GM21737 (cell line): ENCODE measurements at regions not wholly inside any gene's neighbourhood (a gene's known extent, or its start where the extent isn't known, plus 50 kb on each side); places are given as distances from the start of the nearest gene placed in this dataset.
"Not testable (repeated sequence)": the region's sequence is repeated elsewhere in the genome, so short reads cannot be mapped to it uniquely, and the experiment has no call there.

ENCODE experiments used
- ATAC-seq: cut with Tn5 transposase; IDR thresholded peaks from one replicate; pipeline ENCODE4 v1.9.1; 2021; ENCODE audit warnings: mild to moderate bottlenecking, moderate library complexity; ENCODE audit not compliant: unreplicated experiment

DNA sequence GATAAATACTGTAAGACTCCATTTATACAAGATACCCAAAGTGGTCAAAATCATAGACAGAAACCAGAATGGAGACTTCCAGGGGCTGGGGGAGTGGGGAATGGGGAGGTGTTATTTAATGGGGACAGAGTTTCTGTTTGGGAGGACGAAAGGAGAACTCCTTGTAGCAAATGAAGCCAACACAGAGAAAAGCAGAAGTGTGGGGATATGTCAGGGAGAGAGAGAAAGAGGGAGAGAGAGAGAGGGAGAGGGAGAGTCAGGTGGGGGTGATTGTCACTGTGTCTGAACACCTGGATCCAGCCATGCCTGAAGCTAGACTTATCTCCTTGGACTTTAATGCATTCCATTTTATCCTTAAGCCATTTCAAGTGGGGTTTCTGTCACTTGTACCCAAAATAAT is 234.7 kb downstream of the BCL11B start:
- ATAC-seq = not testable (repeated sequence)

DNA sequence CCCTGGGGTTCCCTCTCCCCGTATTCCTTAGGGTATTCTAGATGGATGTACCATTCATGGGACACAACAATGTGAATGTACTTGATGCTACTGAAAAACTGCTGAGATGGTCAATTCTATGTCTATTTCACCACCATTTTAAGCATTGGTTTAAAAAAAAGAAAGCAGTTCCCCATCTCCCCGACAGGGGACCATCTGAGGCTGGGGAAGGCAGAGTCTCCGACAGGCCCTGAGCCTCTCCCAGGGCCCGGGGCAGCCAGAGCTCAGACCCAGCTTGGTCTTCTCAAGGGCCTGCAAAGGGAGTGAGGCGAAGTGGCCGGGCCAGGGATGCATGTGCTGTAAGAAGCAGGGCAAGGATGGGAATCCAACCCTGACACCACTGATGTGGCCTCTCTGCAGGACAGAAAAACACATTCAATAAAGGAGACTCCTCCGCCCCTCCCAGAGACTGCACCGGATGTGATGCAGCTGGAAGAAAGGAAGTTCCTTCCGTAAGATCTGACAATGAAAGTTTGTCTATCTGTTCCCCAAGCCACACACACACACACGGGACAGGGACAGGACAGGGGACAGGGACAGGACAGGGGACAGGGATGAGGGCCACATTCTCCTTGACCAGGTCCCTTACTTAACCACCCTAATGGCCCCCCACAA is 234.1 kb downstream of the BCL11B start:
- ATAC-seq = no peak

DNA sequence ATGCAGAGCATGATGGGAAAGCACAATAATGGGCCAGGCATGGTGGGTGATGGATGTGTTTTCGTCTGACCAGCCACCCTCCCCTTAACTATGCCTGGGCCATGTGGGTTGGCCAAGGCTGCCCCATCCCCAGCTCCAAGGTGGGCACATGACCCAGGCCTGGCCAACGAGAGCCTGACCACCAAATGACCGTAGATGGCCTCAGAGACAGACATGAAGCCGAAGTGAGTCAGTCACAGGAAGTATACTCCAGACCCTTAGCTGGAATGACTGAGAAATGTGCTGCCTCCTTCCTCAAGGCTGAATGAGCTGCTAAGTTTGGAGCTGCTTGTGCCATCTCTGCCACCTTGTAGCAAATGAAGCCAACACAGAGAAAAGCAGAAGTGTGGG is 233.6 kb downstream of the BCL11B start:
- ATAC-seq = no peak

DNA sequence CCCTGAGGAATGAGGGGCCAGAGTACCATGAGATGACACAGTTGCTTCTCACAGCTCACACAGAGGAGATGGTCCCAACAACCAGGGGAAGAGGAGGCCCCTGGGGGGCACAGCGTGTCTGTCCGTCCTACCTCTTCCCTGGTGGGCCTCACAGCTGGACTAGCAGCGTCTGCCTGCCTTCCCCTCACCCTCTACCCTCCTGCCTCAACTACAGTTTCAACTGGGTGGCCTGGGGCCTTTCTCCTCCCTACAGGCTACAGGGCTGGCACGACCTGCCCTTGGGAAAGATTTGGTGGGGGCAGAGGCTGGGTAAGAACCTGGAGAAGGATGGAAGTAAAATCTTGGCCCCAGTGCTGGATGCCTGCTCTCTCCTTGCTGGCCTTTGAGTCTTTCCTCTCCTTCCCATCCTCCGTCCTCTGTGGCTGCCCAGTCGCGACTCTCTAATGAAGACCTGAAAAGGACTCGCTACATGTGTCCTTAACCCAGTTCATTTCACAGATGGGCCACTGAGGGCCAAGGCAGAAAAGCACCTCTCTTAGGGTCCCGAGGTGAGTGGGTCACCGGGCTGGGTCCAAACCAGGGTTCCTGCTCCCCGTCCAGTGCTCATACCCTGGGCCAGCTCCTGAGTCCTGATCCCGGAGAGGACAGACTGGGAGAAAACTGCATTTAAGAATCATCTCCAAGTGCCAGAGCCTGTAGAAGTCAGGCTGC is 232.5 kb downstream of the BCL11B start:
- ATAC-seq = no peak

DNA sequence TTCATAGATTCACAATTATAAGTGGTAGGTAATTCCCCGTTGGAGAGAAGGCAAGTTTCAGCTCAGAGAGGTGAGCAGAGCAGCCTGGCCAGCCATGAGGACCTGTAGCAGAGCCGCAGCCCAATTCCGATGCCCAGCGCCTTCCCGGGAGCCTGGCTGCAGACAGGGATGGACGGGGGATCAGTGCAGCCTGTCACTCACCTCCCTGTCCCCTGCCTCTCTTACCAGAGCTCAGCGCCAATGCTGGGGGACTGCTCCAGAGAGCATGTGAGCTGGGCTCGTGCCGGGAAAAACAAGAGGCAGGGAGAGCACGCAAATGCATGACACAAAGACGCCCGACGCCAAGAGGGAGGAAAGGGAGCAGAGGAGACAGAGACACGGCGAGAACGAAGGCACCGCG is 231.9 kb downstream of the BCL11B start:
- no peak for ATAC-seq

DNA sequence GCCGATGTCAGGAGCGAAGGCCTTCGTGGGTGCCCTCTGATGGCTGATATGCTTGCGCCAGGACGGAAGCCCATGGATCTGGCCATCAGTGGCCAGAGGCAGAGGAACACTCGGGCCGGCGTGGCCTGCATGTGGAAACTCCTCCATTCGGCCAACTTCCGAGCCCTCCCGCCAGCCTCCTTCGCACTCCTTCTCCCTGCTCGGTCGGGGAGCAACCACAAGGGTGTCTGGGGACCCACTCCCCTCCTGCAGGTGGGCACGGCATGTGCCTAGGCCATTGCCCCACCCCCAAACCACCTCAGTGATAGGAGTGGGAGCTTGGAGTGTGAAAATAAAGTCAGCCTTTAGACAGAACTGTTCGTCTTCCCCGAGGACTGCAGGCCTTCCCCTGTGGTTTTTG is 231.3 kb downstream of the BCL11B start:
- ATAC-seq = no peak

DNA sequence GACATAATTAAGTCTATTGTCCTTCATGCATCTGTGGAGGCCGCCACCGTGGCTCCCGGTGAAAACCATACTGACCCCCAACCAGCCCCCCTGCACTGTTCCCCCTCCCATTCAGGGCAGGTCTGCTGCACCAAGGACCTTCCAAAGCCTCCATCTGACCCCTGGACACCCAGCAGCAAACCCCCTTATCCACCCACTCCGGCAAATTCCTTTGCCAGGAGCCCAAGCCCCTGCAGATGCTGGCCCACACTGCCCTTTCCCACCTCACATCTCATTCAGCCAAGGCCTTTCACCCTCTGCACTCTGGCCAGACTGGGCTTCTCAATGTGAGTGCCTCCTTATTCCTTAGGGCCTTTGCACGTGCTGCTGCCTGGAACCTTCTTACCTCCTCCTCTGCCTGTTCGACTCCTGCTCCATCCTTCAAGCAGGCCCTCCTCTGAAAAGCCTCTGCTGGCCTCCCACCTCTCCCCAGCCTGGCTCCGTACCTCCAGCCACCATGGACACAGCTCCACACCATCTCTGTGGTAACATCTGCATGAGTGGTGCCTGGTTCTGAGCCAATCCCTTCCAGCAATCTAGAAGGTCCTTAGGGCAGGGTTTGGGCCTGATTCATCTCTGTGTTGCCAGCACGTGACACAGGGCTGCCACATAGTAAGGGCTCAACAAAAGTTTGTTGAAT is 230.7 kb downstream of the BCL11B start:
- ATAC-seq = no peak

DNA sequence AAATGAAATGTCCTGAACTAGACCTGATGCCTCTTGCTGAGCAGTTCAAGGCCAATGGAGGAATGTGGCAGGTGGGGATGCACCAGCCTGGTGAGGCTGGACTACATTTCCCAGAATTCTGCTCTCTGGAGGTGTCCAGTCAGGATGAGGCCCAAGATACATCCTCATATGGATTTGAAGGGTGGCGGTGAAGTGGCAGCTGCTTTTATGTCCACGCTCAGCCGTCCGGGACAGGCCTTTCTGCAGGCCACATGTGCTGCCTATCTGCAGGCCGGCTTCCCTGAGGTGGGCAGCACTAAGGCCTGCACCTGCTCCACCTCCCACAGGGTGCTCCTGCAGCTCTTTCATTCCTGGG is 230.2 kb downstream of the BCL11B start:
- no peak for ATAC-seq

DNA sequence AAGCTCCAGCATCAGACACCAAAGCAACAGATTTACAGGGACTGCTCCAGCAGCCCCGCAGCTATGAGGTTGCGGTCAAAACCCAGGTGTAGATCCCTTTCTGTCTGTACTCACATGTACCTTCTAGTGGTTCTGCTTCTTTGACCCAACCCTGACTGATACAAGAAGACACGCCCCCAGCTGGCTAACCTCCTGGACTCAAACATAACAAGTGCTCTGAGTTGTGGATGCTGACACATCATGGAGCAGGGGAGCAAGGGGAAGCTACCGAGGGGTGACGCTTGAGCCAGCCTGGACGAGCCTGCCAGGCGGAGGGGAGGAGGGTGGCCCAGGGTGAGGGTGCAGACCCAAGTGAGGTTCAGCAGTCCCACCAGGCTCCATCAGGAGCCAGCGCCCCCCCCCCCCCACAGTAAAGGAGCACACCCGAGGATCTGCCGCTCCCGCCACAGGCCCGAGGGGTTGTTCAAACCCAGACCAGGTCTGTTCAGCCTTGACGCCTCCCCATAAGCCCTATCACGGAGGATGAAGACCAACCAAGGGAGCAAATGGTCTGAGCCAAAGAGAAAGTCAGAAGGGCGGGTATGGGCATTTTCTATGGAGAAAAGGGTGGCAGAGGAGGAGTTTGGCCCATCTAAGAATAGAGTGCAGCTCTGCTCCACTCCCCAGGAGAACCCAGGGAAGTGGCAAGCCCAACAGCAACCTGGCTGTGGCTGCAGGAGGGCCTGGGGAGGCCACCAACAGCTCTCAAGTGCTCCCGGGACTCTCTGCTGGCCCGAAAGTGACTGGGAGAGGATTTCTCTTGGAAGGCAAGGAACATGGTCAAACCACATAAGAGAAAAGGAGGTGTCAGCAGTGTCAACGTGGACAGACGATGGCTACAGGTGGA is 229.4 kb downstream of the BCL11B start:
- no peak for ATAC-seq

DNA sequence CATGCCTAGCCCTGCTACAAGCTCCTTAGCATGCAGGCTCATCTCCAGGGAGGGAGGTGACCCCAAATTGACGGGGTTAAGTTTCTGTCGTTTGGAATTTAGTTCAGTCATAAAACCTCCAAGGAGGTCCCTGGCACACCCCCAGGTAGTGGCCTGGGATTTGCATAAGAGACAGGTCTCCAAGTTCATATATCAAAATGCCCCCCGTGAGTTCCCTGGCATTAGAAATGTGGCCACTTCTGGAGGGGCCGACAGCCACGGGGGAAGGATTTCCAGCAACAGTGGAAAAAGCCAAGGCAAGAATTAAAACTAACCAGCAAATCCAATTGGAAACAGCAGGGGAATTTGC is 228.8 kb downstream of the BCL11B start:
- ATAC-seq = no peak

DNA sequence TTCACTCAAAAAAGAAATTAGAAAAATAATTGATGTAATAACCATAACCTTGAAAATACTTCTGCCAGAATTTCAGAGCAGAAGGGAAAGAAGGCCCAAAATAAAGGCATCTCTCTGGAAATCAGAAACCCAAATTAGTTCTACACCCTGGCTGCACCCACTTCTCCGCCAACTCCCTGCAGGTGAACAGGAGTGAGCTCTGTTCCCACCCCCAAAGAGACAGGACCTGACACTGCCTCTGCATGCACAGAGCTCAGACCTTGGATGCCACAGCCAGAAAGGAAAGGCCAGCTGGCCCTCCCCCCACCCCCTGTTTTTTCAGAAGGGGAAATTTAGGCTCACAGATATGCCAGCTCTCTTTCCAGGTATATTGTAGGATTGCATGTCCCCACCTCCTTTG is 228.2 kb downstream of the BCL11B start:
- ATAC-seq = no peak

DNA sequence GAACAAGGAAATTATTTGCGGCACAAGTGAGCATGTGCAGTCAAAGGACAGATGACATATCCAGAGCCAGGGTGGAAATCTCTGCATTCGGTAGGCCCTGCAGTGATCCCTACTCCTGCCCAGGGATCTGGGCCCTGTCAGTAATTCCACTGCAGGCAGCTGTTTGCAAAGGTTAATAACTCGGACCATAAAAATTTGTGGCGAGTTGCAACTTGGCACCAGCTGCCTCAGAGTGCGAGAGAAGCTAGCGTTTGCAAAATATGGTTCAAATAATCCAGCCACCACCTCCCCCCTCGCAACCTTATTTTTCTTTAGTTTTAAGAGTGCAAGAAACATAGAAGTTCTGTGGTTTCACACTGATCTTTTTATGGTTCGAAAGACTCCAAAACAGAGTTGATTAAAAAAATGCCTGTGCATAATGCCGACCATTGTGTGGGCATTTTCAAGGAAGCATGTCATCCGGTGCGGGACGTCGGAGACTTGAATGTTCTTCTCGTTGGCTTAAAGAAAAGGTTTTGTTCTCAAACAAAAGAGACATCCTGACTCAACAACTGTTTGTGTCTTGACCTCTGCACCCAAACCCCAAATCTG is 224.5 kb downstream of the BCL11B start:
- no peak for ATAC-seq

DNA sequence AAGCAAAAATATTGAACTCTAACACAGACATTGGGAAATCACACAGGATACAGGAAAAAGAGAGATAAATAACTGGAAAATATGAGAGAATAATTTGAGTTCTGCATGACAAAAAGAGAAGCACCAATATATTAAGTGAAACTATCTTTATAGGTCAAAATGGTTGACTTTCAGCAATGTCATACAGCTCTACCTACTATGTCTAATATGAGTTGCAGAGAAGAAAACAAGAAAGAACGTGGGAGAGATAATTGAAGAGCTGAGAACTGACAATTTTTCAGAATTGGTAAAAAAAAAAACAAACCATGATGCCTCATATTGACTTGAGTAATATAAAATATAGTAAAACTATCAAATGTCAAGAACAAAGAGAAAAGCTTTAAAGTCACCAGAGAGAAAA is 221.7 kb downstream of the BCL11B start:
- no peak for ATAC-seq

DNA sequence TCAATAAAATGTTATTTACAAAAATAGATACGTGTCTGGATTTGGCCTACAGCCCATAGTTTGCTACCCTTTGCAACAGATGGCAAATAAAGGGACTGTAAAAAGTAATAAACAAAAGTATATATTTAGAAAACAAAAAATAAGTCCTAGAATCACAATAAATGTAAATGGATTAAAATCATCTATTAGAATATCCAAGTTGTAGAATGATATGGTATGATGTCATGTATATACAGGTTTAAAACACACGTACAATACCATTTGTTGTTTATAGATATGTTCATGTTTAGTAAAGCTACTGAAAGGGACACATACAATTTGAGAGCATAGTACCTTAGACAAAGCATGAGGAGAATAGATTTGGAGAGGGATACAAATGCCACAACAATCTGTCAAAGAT is 219.5 kb downstream of the BCL11B start:
- no peak for ATAC-seq

DNA sequence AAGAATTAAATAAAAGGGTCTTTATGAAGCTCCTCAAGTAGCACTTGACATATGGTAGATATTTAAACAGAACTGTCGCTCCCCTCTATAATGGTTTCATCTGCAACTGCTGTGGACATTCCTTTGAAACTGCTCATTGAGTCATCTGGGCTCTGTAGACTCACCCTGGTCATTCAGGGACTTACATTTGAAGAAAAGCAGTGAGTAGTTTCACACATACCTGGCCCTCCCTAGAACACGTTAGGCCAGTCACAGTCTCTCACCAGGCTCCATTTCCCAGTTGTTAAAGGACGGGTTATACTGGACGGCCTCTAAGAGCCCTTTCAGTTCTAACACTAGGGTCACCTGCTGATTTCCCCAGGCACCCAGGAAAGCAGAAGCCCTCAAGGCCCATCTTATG is 217.0 kb downstream of the BCL11B start:
- no peak for ATAC-seq

DNA sequence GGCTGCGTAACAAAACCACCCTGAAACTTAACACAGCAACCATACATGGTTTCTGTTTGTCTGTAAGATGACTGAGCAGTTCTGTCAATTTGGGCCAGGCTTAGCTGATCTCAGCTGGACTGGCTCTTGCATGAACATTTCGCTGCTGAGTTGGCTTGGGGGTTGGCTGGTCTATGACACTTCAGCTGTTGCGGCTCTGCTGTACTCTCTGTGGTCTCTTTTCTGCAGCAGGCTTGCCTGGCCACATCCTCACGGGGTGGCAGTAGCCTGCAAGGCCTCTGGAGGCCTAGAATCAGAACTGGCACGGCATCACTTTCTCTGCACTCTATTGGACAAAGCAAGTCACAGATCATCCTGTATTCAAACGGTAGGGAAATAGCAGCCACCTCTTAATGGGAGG is 216.2 kb downstream of the BCL11B start:
- ATAC-seq = no peak

DNA sequence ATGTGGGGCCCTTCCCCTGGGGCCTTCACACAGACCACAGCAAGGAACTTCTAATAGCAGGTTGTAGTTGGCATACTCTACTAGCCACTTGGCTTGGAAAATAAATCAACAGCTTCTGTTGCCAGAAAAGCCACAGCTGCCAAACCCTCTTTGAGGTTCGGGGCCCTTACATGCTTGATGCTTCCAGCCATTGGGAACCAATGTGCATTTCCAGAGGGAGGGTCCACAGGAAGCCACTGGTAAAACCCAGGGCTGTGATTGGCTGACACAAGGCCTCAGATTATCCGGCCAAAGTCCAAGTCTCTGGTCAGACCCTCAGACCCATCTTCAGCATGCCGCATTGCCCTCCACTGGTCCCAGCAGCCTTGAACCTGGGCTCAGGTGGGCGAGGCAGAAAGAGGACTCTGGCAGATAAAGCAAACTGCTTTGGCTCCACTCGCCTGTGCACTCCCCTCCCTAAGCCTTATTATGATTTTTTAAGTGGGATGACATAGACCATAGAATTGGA is 214.4 kb downstream of the BCL11B start:
- no peak for ATAC-seq

DNA sequence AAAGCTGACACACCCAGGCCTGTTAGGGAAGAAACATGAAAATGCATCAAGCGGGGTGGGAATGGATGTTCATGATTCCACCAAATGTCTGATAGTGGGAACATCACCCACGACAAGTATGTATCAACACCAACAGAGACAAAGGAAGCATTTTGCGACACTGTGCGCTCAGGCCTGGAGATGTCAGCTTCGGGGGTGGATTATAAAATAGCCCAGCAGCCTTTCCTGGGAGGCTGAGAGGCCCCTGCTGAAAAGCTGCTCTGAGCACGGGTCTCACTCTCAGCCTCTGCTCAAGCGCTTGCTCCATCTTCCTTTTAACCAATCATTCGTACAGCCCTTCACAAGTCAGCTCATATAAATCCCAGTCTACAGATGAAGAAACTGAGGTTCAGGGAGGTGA is 213.5 kb downstream of the BCL11B start:
- no peak for ATAC-seq

DNA sequence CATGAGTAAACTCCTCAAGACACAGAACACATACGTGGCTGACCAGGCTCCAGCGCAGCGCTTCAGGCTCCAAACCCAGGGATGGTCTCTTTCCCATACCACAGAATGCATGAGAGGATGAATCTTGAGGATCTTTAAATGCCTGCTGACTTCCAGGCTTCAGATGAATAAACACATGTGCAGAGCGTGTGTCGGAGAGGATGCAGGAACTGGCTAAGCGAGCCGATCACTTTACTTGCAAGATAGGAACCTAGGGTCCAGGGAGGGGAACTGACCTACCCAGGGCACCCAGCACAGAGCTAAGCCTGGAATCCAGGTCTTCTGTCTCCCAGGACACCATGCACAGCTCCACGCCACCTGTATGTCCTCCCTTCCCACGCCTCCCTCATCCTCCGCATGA is 209.8 kb downstream of the BCL11B start:
- no peak for ATAC-seq

DNA sequence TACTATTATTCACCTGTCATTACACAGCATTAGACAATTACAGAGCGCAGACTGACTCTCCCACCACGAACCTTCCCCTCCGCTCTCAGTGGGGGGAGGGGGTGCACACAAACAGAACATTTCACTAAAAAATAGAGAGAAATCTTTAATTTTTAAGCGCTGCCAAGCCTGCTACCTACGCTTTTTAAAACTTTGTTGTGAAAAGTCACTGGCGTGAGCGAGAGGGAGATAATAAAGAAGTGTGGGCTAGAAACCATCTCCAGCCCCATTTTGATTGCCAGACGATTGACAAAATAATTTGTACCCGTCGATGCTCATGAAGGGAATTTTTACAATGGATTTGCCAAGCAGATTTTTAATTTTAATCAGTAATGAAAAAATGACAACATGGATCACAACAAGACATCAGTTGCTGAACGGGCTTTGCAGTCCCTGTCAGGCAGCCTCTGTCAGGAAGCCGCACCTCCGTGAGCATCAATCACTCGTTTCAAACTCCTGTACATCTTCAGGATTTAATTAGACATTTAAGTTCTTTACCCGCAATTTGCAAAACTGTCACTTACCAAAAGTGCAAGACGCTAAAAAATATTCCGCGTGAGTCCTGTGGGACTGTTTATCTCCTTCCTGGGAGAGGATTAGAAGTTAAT is 209.1 kb downstream of the BCL11B start:
- ATAC-seq = no peak
